H1 (cell line): ENCODE measurements at regions not wholly inside any gene's neighbourhood (a gene's known extent, or its start where the extent isn't known, plus 50 kb on each side); places are given as distances from the start of the nearest gene placed in this dataset.

Experiments
- CTCF ChIA-PET: fragments of 300-600 bp; sonication (Branson Sonifier 250); formaldehyde crosslinking; loops from one replicate; lab custom pipeline; 2021; ENCODE audit not compliant: partially characterized antibody; lab: Charles Lee
- POLR2A ChIA-PET: fragments of 300-600 bp; sonication (Branson Sonifier 250); formaldehyde crosslinking; loops from one replicate; lab custom pipeline; 2021; ENCODE audit warnings: inconsistent platforms; ENCODE audit not compliant: partially characterized antibody; lab: Charles Lee
- DNase-seq, 2 experiments: peaks; one replicate each; pipeline versions ENCODE4 v3.0.0 to v3.0.0-alpha.2; 2010 to 2022; ENCODE audit warnings: low spot score in 2 of 2, low read depth in 1 of 2, mixed read lengths in 1 of 2
- FAIRE-seq: peaks from 2 replicates; lab custom pipeline; 2011; peaks lifted over from hg19 to GRCh38; lab: Jason Lieb, UNC
- H2AFZ ChIP-seq: 2 replicates; pipeline ENCODE4 v1.8.1; 2012; ENCODE audit warnings: low read length, inconsistent platforms
- H2AK5ac ChIP-seq: 2 replicates; pipeline ENCODE4 v1.6.1; 2013; ENCODE audit warnings: low read depth, low read length
- H2BK120ac ChIP-seq: replicated peaks from 2 replicates; pipeline ENCODE3; 2013; ENCODE audit warnings: low read depth, low read length, inconsistent platforms
- H2BK12ac ChIP-seq: 2 replicates; pipeline ENCODE4 v1.6.1; 2013; ENCODE audit warnings: low read depth, low read length
- H2BK15ac ChIP-seq: 2 replicates; pipeline ENCODE4 v1.6.1; 2013; ENCODE audit warnings: low read length
- H2BK20ac ChIP-seq: 2 replicates; pipeline ENCODE4 v1.6.1; 2013; ENCODE audit warnings: low read length
- H2BK5ac ChIP-seq: 2 replicates; pipeline ENCODE4 v1.6.1; 2013; ENCODE audit warnings: low read depth, low read length
- H3K14ac ChIP-seq: 2 replicates; pipeline ENCODE4 v1.6.1; 2013; ENCODE audit warnings: inconsistent platforms; ENCODE audit not compliant: insufficient read length
- H3K18ac ChIP-seq: 2 replicates; pipeline ENCODE4 v1.6.1; 2013; ENCODE audit warnings: low read length; ENCODE audit errors: extremely low read depth
- H3K23ac ChIP-seq: 2 replicates; pipeline ENCODE4 v1.6.1; 2013; ENCODE audit warnings: inconsistent platforms; ENCODE audit not compliant: insufficient read length
- H3K23me2 ChIP-seq: 2 replicates; pipeline ENCODE4 v1.6.1; 2013; ENCODE audit warnings: low read depth, low read length
- H3K27ac ChIP-seq: 2 replicates; pipeline ENCODE4 v1.6.1; 2011; ENCODE audit warnings: low read depth, low read length, inconsistent platforms
- H3K27me3 ChIP-seq, 4 experiments: replicated peaks in 1 of 4; 1 replicate in 1 of 4; 2 replicates in 3 of 4; pipeline versions ENCODE4 v1.6.1 to v1.8.1; 2011 to 2013; ENCODE audit warnings: low read length in 3 of 4, mild to moderate bottlenecking in 3 of 4, inconsistent platforms in 2 of 4, mixed read lengths in 2 of 4, moderate library complexity in 1 of 4; ENCODE audit not compliant: control insufficient read depth in 3 of 4, insufficient read depth in 3 of 4; ENCODE audit errors: extremely low read depth in 1 of 4
- H3K36me3 ChIP-seq, 4 experiments: 2 replicates each; pipeline versions ENCODE4 v1.6.1 to v1.8.1; 2011 to 2013; ENCODE audit warnings: mild to moderate bottlenecking in 4 of 4, low read length in 3 of 4, moderate library complexity in 2 of 4, control low read depth in 1 of 4, inconsistent platforms in 1 of 4; ENCODE audit not compliant: insufficient read depth in 4 of 4, control insufficient read depth in 2 of 4
- H3K4ac ChIP-seq: replicated peaks from 2 replicates; pipeline ENCODE3; 2013; ENCODE audit warnings: low read length, low read depth, mixed read lengths, inconsistent platforms; ENCODE audit not compliant: insufficient read length
- H3K4me1 ChIP-seq, 4 experiments: replicated peaks in 1 of 4; 1 replicate in 1 of 4; 2 replicates in 3 of 4; pipeline versions ENCODE4 v1.6.1 to v1.8.1; 2011 to 2013; ENCODE audit warnings: low read length in 3 of 4, inconsistent platforms in 2 of 4, mixed read lengths in 1 of 4; ENCODE audit not compliant: insufficient read depth in 4 of 4, control insufficient read depth in 3 of 4
- H3K4me2 ChIP-seq, 2 experiments: 2 replicates each; pipeline versions ENCODE4 v1.6.1 to v1.8.1; 2011 to 2013; ENCODE audit warnings: low read depth in 2 of 2, low read length in 2 of 2, control low read depth in 1 of 2, inconsistent platforms in 1 of 2, mild to moderate bottlenecking in 1 of 2; ENCODE audit not compliant: insufficient read depth in 1 of 2
- H3K4me3 ChIP-seq, 4 experiments: fragments of 200-600, 300-600 bp in 1 of 4; sonication (generic), shearing (Covaris generic), sonication (Bioruptor Twin) in 1 of 4; 2 replicates each; pipeline versions ENCODE4 v1.5.1 to v1.8.1; 2011 to 2016; ENCODE audit warnings: low read length in 4 of 4, low read depth in 3 of 4, control low read depth in 2 of 4, inconsistent platforms in 2 of 4, mild to moderate bottlenecking in 2 of 4, mixed read lengths in 1 of 4, moderate library complexity in 1 of 4; ENCODE audit not compliant: insufficient read depth in 2 of 4; ENCODE audit errors: extremely low read depth in 1 of 4
- H3K56ac ChIP-seq: replicated peaks from 2 replicates; pipeline ENCODE3; 2013; ENCODE audit warnings: low read depth, mild to moderate bottlenecking, mixed read lengths, low read length, inconsistent platforms; ENCODE audit not compliant: insufficient read length
- H3K79me1 ChIP-seq: 2 replicates; pipeline ENCODE4 v1.6.1; 2013; ENCODE audit warnings: low read depth, low read length, control low read depth
- H3K79me2 ChIP-seq, 2 experiments: 2 replicates each; pipeline versions ENCODE4 v1.6.1 to v1.8.1; 2012 to 2013; ENCODE audit warnings: low read length in 2 of 2, mild to moderate bottlenecking in 2 of 2, inconsistent platforms in 1 of 2; ENCODE audit not compliant: insufficient read depth in 2 of 2, control insufficient read depth in 1 of 2
- H3K9ac ChIP-seq, 4 experiments: replicated peaks in 1 of 4; 1 replicate in 1 of 4; 2 replicates in 3 of 4; pipeline versions ENCODE4 v1.6.1 to v1.8.1; 2011 to 2013; ENCODE audit warnings: low read depth in 3 of 4, low read length in 3 of 4, control low read depth in 2 of 4, mild to moderate bottlenecking in 2 of 4, moderate library complexity in 2 of 4, inconsistent platforms in 1 of 4; ENCODE audit errors: extremely low read depth in 1 of 4
- H3K9me3 ChIP-seq, 2 experiments: 2 replicates each; pipeline versions ENCODE4 v1.6.1 to v1.8.1; 2012 to 2013; ENCODE audit warnings: mild to moderate bottlenecking in 2 of 2, moderate library complexity in 2 of 2, control low read depth in 1 of 2, inconsistent platforms in 1 of 2, low read depth in 1 of 2, low read length in 1 of 2, mixed read lengths in 1 of 2; ENCODE audit not compliant: insufficient read depth in 2 of 2
- H4K20me1 ChIP-seq, 2 experiments: replicated peaks in 1 of 2; 2 replicates each; pipeline versions ENCODE3 to v1.8.1; 2011 to 2013; ENCODE audit warnings: inconsistent platforms in 2 of 2, low read length in 2 of 2, mild to moderate bottlenecking in 1 of 2; ENCODE audit not compliant: insufficient read depth in 2 of 2, control insufficient read depth in 1 of 2
- H4K5ac ChIP-seq: 2 replicates; pipeline ENCODE4 v1.6.1; 2013; ENCODE audit warnings: low read length, low read depth, mixed read lengths, inconsistent platforms; ENCODE audit not compliant: insufficient read length
- H4K8ac ChIP-seq: 2 replicates; pipeline ENCODE4 v1.8.0; 2013; ENCODE audit warnings: mild to moderate bottlenecking, moderate library complexity, low read length, inconsistent platforms; ENCODE audit not compliant: insufficient read depth; ENCODE audit errors: extremely low read depth
- H4K91ac ChIP-seq: replicated peaks from 2 replicates; pipeline ENCODE3; 2013; ENCODE audit warnings: low read length, mixed read lengths, inconsistent platforms; ENCODE audit not compliant: insufficient read length
- EP300 ChIP-seq, 2 experiments: IDR thresholded peaks; 1 replicate in 1 of 2; 2 replicates in 1 of 2; pipeline ENCODE4 v1.6.1; 2011 to 2012; ENCODE audit warnings: low read depth in 2 of 2, low read length in 2 of 2, mild to moderate bottlenecking in 2 of 2, borderline replicate concordance in 1 of 2, inconsistent platforms in 1 of 2, moderate library complexity in 1 of 2
- NANOG ChIP-seq: IDR thresholded peaks from 2 replicates; pipeline ENCODE4 v1.6.1; 2011; ENCODE audit warnings: low read length, low read depth, mild to moderate bottlenecking, inconsistent platforms; ENCODE audit not compliant: insufficient read depth, poor library complexity, severe bottlenecking
- RAD21 ChIP-seq, 2 experiments: IDR thresholded peaks in 1 of 2; conservative IDR thresholded peaks in 1 of 2; 2 replicates each; pipeline ENCODE4 v1.6.1; 2011; ENCODE audit warnings: low read depth in 2 of 2, low read length in 2 of 2, improper control_type of control experiment in 1 of 2, inconsistent platforms in 1 of 2, mild to moderate bottlenecking in 1 of 2, moderate library complexity in 1 of 2
- SP4 ChIP-seq: IDR thresholded peaks from 2 replicates; pipeline ENCODE4 v1.6.1; 2012; ENCODE audit warnings: low read length, inconsistent platforms
- TBP ChIP-seq: IDR thresholded peaks from 2 replicates; pipeline ENCODE4 v1.6.1; 2011; ENCODE audit warnings: low read depth, low read length, improper control_type of control experiment
- WGBS, 2 experiments: shearing (Covaris generic) in 1 of 2; methylation state at CpG; one replicate each; pipeline versions ENCODE4 v1.1.6 to v1.1.7; 2013 to 2015; ENCODE audit warnings: low lambda C conversion rate in 2 of 2, mixed read lengths in 2 of 2, inconsistent platforms in 1 of 2, low coverage in 1 of 2, missing lambda C conversion rate in 1 of 2; ENCODE audit not compliant: insufficient replicate concordance in 2 of 2, insufficient coverage in 1 of 2, insufficient read length in 1 of 2; ENCODE audit errors: extremely low coverage in 1 of 2, missing lambda C conversion rate in 1 of 2; 5-methylcytosine and 5-hydroxymethylcytosine counted together
- TF ChIP-seq, protein P1 (sequence below): IDR thresholded peaks from 2 replicates; pipeline ENCODE4 v1.6.1; 2012; ENCODE audit warnings: inconsistent platforms
- TF ChIP-seq, protein P2 (sequence below): IDR thresholded peaks from 2 replicates; pipeline ENCODE4 v1.6.1; 2012; ENCODE audit warnings: inconsistent platforms

DNA sequence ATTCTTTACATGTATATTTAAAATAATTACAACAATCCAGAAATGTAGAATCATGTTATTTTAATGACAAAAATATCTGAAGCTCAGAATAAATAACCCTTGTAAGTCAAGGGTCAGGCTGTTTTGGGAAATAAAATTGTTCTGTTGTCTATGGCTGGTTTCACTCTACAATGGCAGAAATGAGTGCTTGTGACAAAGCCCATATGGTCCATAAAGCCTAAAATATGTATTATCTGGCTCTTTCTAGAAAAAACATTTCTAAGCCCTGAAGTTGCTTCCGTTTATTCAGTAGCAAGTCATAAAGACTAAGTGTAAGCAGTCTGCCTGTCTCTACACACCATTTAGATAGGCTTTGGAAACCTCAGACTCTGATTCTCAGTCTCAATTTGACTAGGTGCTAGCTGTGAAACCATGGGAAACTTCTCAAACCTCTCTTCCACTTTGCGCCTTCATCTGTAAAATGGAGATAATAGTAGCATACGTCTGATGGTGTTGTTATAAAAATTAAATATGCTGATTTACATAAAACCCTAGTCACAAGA lies 365.7 kb upstream of the CA10 start:
- no peak overlapping the region for H3K56ac ChIP-seq
- no peaks in the 10 kb centered on the region for H3K9me3 ChIP-seq
- H2AFZ ChIP-seq: no peak overlapping the region
- no peaks in the 10 kb centered on the region for H3K79me1 ChIP-seq
- no peaks in the 10 kb centered on the region for H3K36me3 ChIP-seq
- no peak overlapping the region for H3K9ac ChIP-seq
- CTCF ChIA-PET: interaction anchor here (0.7 kb wide), 1 partner anchor 25 kb away, joined by 3 read pairs; no protein-coding TSS in a partner anchor
- no peak overlapping the region for H3K27ac ChIP-seq
- H4K20me1 ChIP-seq: no peaks in the 10 kb centered on the region
- no peaks in the 10 kb centered on the region for H3K4me1 ChIP-seq
- no peak overlapping the region for H3K14ac ChIP-seq
- no peak for DNase-seq
- no peak overlapping the region for H3K23ac ChIP-seq
- H3K18ac ChIP-seq: no peak overlapping the region
- H2BK20ac ChIP-seq: no peak overlapping the region
- H3K4ac ChIP-seq: no peak overlapping the region
- no peaks in the 10 kb centered on the region for H3K79me2 ChIP-seq
- H3K4me3 ChIP-seq: no peak overlapping the region
- no peak overlapping the region for H3K4me2 ChIP-seq
- FAIRE-seq: no peak
- no peak overlapping the region for H2BK15ac ChIP-seq
- no peak overlapping the region for H2AK5ac ChIP-seq
- H4K91ac ChIP-seq: no peak overlapping the region
- WGBS, 2 experiments: 97% methylated on average over 3 of the region's 3 CpGs; no CpG with 5 or more reads in 1 of the 2 experiments
- H3K27me3 ChIP-seq: no peaks in the 10 kb centered on the region
- H2BK120ac ChIP-seq: no peak overlapping the region
- H4K8ac ChIP-seq: no peak overlapping the region
- POLR2A ChIA-PET: no interaction called here
- no peak overlapping the region for H2BK5ac ChIP-seq
- H3K23me2 ChIP-seq: no peaks in the 10 kb centered on the region
- H2BK12ac ChIP-seq: no peak overlapping the region
- no peak overlapping the region for H4K5ac ChIP-seq
- TF ChIP-seq SP4 (no peak), RAD21 (IDR thresholded peaks at IDR 0.05 in 1 of 2, conservative IDR thresholded peaks at IDR 0.05 in 1 of 2; ENCODE audit: low read depth in 2 of 2, low read length in 2 of 2) (no peak), TBP (no peak), NANOG (no peak), EP300 (IDR thresholded peaks at IDR 0.05; ENCODE audit: borderline replicate concordance in 1 of 2, low read depth in 2 of 2, low read length in 2 of 2) (no peak)
- TF ChIP-seq, protein P1, sequence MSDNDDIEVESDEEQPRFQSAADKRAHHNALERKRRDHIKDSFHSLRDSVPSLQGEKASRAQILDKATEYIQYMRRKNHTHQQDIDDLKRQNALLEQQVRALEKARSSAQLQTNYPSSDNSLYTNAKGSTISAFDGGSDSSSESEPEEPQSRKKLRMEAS: no peak
- TF ChIP-seq, protein P2, sequence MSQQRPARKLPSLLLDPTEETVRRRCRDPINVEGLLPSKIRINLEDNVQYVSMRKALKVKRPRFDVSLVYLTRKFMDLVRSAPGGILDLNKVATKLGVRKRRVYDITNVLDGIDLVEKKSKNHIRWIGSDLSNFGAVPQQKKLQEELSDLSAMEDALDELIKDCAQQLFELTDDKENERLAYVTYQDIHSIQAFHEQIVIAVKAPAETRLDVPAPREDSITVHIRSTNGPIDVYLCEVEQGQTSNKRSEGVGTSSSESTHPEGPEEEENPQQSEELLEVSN: no peak
